ENCODE measurements at regions not wholly inside any gene's neighbourhood (a gene's known extent, or its start where the extent isn't known, plus 50 kb on each side); places are given as distances from the start of the nearest gene placed in this dataset.

DNA sequence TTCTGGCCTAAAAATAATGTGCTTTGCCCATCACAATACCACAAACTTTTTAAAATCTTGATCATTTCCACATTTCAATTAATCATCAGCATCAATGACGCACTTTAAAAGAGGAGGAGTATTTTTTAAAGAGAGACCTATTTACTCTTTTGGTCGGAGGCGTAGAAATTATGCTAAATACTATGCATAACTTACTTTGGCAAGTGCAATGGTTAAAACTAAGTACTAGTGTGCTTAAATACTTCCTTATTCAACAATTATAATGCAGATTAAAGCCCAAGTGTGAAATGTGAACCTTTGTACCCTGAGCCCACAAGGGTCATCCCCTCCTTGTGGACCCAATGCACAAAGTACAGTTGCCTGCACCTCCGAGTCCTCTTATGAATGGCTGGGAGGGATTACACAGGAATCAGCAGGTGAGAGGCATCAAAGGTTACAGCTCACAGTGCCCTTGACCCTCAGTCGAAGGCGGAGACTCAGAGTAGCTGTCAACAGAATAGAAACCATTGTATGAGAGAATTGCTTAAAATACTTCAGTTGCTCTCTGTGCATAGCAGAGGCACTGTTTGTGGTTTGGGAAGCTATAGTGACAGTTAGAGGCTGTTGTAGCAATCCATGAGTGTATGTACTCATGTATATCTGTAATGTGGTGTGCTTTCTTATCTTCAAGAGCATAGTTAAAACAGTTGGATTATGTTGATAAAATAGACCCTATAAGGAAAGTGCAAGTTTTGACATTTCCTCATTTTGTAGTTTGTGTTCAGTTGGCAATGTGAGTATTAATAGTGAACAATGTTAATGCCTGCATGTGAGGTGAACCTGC, 151.7 kb upstream of the ITGA4 start (continued):
- TF ChIP-seq, protein P1, sequence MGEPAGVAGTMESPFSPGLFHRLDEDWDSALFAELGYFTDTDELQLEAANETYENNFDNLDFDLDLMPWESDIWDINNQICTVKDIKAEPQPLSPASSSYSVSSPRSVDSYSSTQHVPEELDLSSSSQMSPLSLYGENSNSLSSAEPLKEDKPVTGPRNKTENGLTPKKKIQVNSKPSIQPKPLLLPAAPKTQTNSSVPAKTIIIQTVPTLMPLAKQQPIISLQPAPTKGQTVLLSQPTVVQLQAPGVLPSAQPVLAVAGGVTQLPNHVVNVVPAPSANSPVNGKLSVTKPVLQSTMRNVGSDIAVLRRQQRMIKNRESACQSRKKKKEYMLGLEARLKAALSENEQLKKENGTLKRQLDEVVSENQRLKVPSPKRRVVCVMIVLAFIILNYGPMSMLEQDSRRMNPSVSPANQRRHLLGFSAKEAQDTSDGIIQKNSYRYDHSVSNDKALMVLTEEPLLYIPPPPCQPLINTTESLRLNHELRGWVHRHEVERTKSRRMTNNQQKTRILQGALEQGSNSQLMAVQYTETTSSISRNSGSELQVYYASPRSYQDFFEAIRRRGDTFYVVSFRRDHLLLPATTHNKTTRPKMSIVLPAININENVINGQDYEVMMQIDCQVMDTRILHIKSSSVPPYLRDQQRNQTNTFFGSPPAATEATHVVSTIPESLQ (CRISPR knock-in tag; conservative IDR thresholded peaks at IDR 0.05) = no peak
- TF ChIP-seq, protein P2, sequence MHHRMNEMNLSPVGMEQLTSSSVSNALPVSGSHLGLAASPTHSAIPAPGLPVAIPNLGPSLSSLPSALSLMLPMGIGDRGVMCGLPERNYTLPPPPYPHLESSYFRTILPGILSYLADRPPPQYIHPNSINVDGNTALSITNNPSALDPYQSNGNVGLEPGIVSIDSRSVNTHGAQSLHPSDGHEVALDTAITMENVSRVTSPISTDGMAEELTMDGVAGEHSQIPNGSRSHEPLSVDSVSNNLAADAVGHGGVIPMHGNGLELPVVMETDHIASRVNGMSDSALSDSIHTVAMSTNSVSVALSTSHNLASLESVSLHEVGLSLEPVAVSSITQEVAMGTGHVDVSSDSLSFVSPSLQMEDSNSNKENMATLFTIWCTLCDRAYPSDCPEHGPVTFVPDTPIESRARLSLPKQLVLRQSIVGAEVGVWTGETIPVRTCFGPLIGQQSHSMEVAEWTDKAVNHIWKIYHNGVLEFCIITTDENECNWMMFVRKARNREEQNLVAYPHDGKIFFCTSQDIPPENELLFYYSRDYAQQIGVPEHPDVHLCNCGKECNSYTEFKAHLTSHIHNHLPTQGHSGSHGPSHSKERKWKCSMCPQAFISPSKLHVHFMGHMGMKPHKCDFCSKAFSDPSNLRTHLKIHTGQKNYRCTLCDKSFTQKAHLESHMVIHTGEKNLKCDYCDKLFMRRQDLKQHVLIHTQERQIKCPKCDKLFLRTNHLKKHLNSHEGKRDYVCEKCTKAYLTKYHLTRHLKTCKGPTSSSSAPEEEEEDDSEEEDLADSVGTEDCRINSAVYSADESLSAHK (CRISPR knock-in tag; IDR thresholded peaks at IDR 0.05; ENCODE audit: borderline replicate concordance) = no peak
- TF ChIP-seq KLF6 (CRISPR knock-in tag; IDR thresholded peaks at IDR 0.05) (no peak; the same call in 1 of the 2 replicates), CCAR2 (optimal IDR thresholded peaks at IDR 0.05; ENCODE audit: low read depth, low read length) (peak; percentile 86), ZNF446 (CRISPR knock-in tag; IDR thresholded peaks at IDR 0.05) (no peak), TSC22D2 (CRISPR knock-in tag; IDR thresholded peaks at IDR 0.05; ENCODE audit: borderline replicate concordance) (peak; percentile 75; the same call in 1 of the 2 replicates), ETV5 (CRISPR knock-in tag; IDR thresholded peaks at IDR 0.05; ENCODE audit: borderline replicate concordance) (peak; percentile 74; the same call in 1 of the 2 replicates), ZNF557 (CRISPR knock-in tag; IDR thresholded peaks at IDR 0.05) (no peak), XBP1 (CRISPR knock-in tag; IDR thresholded peaks at IDR 0.05) (no peak), ZNF615 (CRISPR knock-in tag; IDR thresholded peaks at IDR 0.05; ENCODE audit: borderline replicate concordance) (0 out of 2 replicates have a peak, but pooled peaks have one; percentile 31), ZNF652 (CRISPR knock-in tag; IDR thresholded peaks at IDR 0.05; ENCODE audit: borderline replicate concordance, low read depth) (no peak)
- TF ChIP-seq, protein P3, sequence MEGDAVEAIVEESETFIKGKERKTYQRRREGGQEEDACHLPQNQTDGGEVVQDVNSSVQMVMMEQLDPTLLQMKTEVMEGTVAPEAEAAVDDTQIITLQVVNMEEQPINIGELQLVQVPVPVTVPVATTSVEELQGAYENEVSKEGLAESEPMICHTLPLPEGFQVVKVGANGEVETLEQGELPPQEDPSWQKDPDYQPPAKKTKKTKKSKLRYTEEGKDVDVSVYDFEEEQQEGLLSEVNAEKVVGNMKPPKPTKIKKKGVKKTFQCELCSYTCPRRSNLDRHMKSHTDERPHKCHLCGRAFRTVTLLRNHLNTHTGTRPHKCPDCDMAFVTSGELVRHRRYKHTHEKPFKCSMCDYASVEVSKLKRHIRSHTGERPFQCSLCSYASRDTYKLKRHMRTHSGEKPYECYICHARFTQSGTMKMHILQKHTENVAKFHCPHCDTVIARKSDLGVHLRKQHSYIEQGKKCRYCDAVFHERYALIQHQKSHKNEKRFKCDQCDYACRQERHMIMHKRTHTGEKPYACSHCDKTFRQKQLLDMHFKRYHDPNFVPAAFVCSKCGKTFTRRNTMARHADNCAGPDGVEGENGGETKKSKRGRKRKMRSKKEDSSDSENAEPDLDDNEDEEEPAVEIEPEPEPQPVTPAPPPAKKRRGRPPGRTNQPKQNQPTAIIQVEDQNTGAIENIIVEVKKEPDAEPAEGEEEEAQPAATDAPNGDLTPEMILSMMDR (CRISPR knock-in tag; IDR thresholded peaks at IDR 0.05) = no peak
- TF ChIP-seq, protein P4, sequence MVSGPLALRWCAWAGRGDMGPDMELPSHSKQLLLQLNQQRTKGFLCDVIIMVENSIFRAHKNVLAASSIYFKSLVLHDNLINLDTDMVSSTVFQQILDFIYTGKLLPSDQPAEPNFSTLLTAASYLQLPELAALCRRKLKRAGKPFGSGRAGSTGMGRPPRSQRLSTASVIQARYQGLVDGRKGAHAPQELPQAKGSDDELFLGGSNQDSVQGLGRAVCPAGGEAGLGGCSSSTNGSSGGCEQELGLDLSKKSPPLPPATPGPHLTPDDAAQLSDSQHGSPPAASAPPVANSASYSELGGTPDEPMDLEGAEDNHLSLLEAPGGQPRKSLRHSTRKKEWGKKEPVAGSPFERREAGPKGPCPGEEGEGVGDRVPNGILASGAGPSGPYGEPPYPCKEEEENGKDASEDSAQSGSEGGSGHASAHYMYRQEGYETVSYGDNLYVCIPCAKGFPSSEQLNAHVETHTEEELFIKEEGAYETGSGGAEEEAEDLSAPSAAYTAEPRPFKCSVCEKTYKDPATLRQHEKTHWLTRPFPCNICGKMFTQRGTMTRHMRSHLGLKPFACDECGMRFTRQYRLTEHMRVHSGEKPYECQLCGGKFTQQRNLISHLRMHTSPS (CRISPR knock-in tag; IDR thresholded peaks at IDR 0.05; ENCODE audit: low read depth) = no peak
- TF ChIP-seq, protein P5, sequence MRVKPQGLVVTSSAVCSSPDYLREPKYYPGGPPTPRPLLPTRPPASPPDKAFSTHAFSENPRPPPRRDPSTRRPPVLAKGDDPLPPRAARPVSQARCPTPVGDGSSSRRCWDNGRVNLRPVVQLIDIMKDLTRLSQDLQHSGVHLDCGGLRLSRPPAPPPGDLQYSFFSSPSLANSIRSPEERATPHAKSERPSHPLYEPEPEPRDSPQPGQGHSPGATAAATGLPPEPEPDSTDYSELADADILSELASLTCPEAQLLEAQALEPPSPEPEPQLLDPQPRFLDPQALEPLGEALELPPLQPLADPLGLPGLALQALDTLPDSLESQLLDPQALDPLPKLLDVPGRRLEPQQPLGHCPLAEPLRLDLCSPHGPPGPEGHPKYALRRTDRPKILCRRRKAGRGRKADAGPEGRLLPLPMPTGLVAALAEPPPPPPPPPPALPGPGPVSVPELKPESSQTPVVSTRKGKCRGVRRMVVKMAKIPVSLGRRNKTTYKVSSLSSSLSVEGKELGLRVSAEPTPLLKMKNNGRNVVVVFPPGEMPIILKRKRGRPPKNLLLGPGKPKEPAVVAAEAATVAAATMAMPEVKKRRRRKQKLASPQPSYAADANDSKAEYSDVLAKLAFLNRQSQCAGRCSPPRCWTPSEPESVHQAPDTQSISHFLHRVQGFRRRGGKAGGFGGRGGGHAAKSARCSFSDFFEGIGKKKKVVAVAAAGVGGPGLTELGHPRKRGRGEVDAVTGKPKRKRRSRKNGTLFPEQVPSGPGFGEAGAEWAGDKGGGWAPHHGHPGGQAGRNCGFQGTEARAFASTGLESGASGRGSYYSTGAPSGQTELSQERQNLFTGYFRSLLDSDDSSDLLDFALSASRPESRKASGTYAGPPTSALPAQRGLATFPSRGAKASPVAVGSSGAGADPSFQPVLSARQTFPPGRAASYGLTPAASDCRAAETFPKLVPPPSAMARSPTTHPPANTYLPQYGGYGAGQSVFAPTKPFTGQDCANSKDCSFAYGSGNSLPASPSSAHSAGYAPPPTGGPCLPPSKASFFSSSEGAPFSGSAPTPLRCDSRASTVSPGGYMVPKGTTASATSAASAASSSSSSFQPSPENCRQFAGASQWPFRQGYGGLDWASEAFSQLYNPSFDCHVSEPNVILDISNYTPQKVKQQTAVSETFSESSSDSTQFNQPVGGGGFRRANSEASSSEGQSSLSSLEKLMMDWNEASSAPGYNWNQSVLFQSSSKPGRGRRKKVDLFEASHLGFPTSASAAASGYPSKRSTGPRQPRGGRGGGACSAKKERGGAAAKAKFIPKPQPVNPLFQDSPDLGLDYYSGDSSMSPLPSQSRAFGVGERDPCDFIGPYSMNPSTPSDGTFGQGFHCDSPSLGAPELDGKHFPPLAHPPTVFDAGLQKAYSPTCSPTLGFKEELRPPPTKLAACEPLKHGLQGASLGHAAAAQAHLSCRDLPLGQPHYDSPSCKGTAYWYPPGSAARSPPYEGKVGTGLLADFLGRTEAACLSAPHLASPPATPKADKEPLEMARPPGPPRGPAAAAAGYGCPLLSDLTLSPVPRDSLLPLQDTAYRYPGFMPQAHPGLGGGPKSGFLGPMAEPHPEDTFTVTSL (CRISPR knock-in tag; IDR thresholded peaks at IDR 0.05; ENCODE audit: borderline replicate concordance) = peak; percentile 98

Measured in HepG2 (cell line).